H9 (cell line): ENCODE measurements at regions not wholly inside any gene's neighbourhood (a gene's known extent, or its start where the extent isn't known, plus 50 kb on each side); places are given as distances from the start of the nearest gene placed in this dataset. TPM values are rescaled to one million over a fixed set of nuclear protein-coding genes. Genes with fewer than 3 reads are reported as not detected.

Source experiments
- DNase-seq: peaks from one replicate; pipeline ENCODE4 v3.0.0-alpha.2; 2017
- H2AFZ ChIP-seq: one replicate; pipeline ENCODE4 v1.6.1; 2013; ENCODE audit warnings: mild to moderate bottlenecking, low read length, control low read depth, moderate library complexity
- H2AK5ac ChIP-seq: 2 replicates; pipeline ENCODE4 v1.6.1; 2013; ENCODE audit warnings: low read length, control low read depth, mixed read lengths; ENCODE audit not compliant: insufficient read length
- H2BK120ac ChIP-seq: one replicate; pipeline ENCODE4 v1.6.1; 2013; ENCODE audit warnings: low read depth, mild to moderate bottlenecking, low read length, control low read depth, inconsistent platforms; ENCODE audit not compliant: poor library complexity, severe bottlenecking
- H2BK12ac ChIP-seq: 2 replicates; pipeline ENCODE4 v1.6.1; 2013; ENCODE audit warnings: low read length, control low read depth, mixed read lengths, low read depth; ENCODE audit not compliant: insufficient read length
- H2BK15ac ChIP-seq: 2 replicates; pipeline ENCODE4 v1.6.1; 2013; ENCODE audit warnings: low read depth, low read length, control low read depth
- H2BK20ac ChIP-seq: one replicate; pipeline ENCODE4 v1.6.1; 2013; ENCODE audit warnings: low read depth, mild to moderate bottlenecking, low read length, control low read depth, inconsistent platforms; ENCODE audit not compliant: poor library complexity, severe bottlenecking
- H2BK5ac ChIP-seq: 2 replicates; pipeline ENCODE4 v1.6.1; 2013; ENCODE audit warnings: low read length, control low read depth, mixed read lengths; ENCODE audit not compliant: insufficient read length
- H3K14ac ChIP-seq: 2 replicates; pipeline ENCODE4 v1.6.1; 2013; ENCODE audit warnings: low read length, control low read depth; ENCODE audit not compliant: insufficient read depth
- H3K18ac ChIP-seq: 2 replicates; pipeline ENCODE4 v1.6.1; 2013; ENCODE audit warnings: low read depth, mild to moderate bottlenecking, mixed read lengths, low read length, control low read depth; ENCODE audit not compliant: insufficient read length
- H3K23ac ChIP-seq: 2 replicates; pipeline ENCODE4 v1.6.1; 2013; ENCODE audit warnings: low read length, control low read depth, mixed read lengths, low read depth; ENCODE audit not compliant: insufficient read length
- H3K23me2 ChIP-seq: 2 replicates; pipeline ENCODE4 v1.6.1; 2013; ENCODE audit warnings: low read depth, mild to moderate bottlenecking, mixed read lengths, low read length, control low read depth; ENCODE audit not compliant: insufficient read length, poor library complexity, severe bottlenecking
- H3K27ac ChIP-seq: 2 replicates; pipeline ENCODE4 v1.5.1; 2013; ENCODE audit warnings: low read length, control low read depth, mixed read lengths, low read depth; ENCODE audit not compliant: insufficient read length
- H3K27me3 ChIP-seq: 2 replicates; pipeline ENCODE4 v1.6.1; 2013; ENCODE audit warnings: low read length, control low read depth, inconsistent platforms; ENCODE audit not compliant: insufficient read depth
- H3K4ac ChIP-seq: 2 replicates; pipeline ENCODE4 v1.6.1; 2013; ENCODE audit warnings: low read depth, mild to moderate bottlenecking, control low read depth, inconsistent platforms, low read length, moderate library complexity
- H3K4me1 ChIP-seq: 2 replicates; pipeline ENCODE4 v1.6.1; 2013; ENCODE audit warnings: low read length, control low read depth, inconsistent platforms; ENCODE audit not compliant: insufficient read depth
- H3K4me2 ChIP-seq: 2 replicates; pipeline ENCODE4 v1.6.1; 2013; ENCODE audit warnings: low read length, control low read depth, mixed read lengths; ENCODE audit not compliant: insufficient read length, insufficient read depth
- H3K56ac ChIP-seq: 2 replicates; pipeline ENCODE4 v1.6.1; 2013; ENCODE audit warnings: low read depth, mild to moderate bottlenecking, mixed read lengths, low read length, control low read depth; ENCODE audit not compliant: insufficient read length
- H3K79me1 ChIP-seq: 2 replicates; pipeline ENCODE4 v1.6.1; 2013; ENCODE audit warnings: low read depth, mild to moderate bottlenecking, moderate library complexity, low read length, control low read depth, inconsistent platforms; ENCODE audit not compliant: insufficient read depth, poor library complexity, severe bottlenecking
- H3K79me2 ChIP-seq: 2 replicates; pipeline ENCODE4 v1.6.1; 2013; ENCODE audit warnings: low read length, control low read depth, inconsistent platforms; ENCODE audit not compliant: insufficient read depth
- H3K9ac ChIP-seq: 2 replicates; pipeline ENCODE4 v1.6.1; 2013; ENCODE audit warnings: low read length, control low read depth, mixed read lengths; ENCODE audit not compliant: insufficient read length; ENCODE audit errors: extremely low read depth
- H3K9me3 ChIP-seq: one replicate; pipeline ENCODE4 v1.6.1; 2013; ENCODE audit warnings: low read depth, low read length, inconsistent platforms; ENCODE audit not compliant: control insufficient read depth
- H3T11ph ChIP-seq: one replicate; pipeline ENCODE4 v1.6.1; 2013; ENCODE audit warnings: mild to moderate bottlenecking, low read length, control low read depth, inconsistent platforms
- H4K20me1 ChIP-seq: one replicate; pipeline ENCODE4 v1.6.1; 2013; ENCODE audit not compliant: control insufficient read depth, insufficient read length, insufficient read depth
- H4K5ac ChIP-seq: 2 replicates; pipeline ENCODE4 v1.6.1; 2013; ENCODE audit warnings: low read depth, mild to moderate bottlenecking, mixed read lengths, low read length, control low read depth; ENCODE audit not compliant: insufficient read length
- H4K8ac ChIP-seq: replicated peaks from 2 replicates; pipeline ENCODE4 v1.6.1; 2013; ENCODE audit warnings: low read length, control low read depth, mixed read lengths, low read depth; ENCODE audit not compliant: insufficient read length
- H4K91ac ChIP-seq: 2 replicates; pipeline ENCODE4 v1.6.1; 2013; ENCODE audit warnings: low read depth, mild to moderate bottlenecking, moderate library complexity, mixed read lengths, low read length, control low read depth; ENCODE audit not compliant: insufficient read length
- H3K27ac Mint-ChIP-seq, 3 experiments: 2 replicates in 2 of 3; 3 replicates in 1 of 3; pipeline ENCODE4 v1.8.0; 2020 to 2021; ENCODE audit warnings: mixed read lengths in 3 of 3, mild to moderate bottlenecking in 1 of 3, moderate library complexity in 1 of 3
- H3K27me3 Mint-ChIP-seq: 2 replicates; pipeline ENCODE4 v1.8.0; 2021; ENCODE audit warnings: low read depth, mild to moderate bottlenecking, moderate library complexity, mixed read lengths
- H3K36me3 Mint-ChIP-seq, 3 experiments: 2 replicates in 2 of 3; 3 replicates in 1 of 3; pipeline ENCODE4 v1.8.0; 2020 to 2021; ENCODE audit warnings: low read depth in 3 of 3, mixed read lengths in 3 of 3; ENCODE audit not compliant: insufficient read depth in 1 of 3
- H3K4me1 Mint-ChIP-seq, 2 experiments: 2 replicates each; pipeline ENCODE4 v1.8.0; 2020; ENCODE audit warnings: mixed read lengths in 2 of 2
- H3K4me3 Mint-ChIP-seq, 2 experiments: 2 replicates in 1 of 2; 3 replicates in 1 of 2; pipeline ENCODE4 v1.8.0; 2020 to 2021; ENCODE audit warnings: mild to moderate bottlenecking in 2 of 2, mixed read lengths in 2 of 2, moderate library complexity in 1 of 2
- H3K9me3 Mint-ChIP-seq, 2 experiments: 2 replicates in 1 of 2; 3 replicates in 1 of 2; pipeline ENCODE4 v1.8.0; 2020; ENCODE audit warnings: mild to moderate bottlenecking in 2 of 2, mixed read lengths in 2 of 2, moderate library complexity in 1 of 2
- CTCF ChIP-seq: fragments of 200-600 bp; sonication (generic); conservative IDR thresholded peaks from 3 replicates; pipeline ENCODE4 v1.8.0; 2021; ENCODE audit warnings: antibody characterized with exemption, mild to moderate bottlenecking
- WGBS: extraction: QIAGEN DNeasy Blood & Tissue Kit; methylation state at CpG from one replicate; pipeline ENCODE4 v1.1.7; 2013; ENCODE audit warnings: missing lambda C conversion rate, low lambda C conversion rate, mixed read lengths; ENCODE audit not compliant: insufficient read length; ENCODE audit errors: extremely low coverage; 5-methylcytosine and 5-hydroxymethylcytosine counted together
- microRNA-seq: library from miRNA; unstranded; fragments of <30 nt; microRNA quantifications from one replicate; pipeline ENCODE4, GENCODE V29; 2020; ENCODE audit warnings: borderline microRNAs expressed

- Histone ChIP-seq H3K27ac (no peak overlapping the region), H3K4ac (no peak overlapping the region), H3K9me3 (no peaks in the 10 kb centered on the region), H2BK12ac (no peak overlapping the region), H2BK20ac (no peak overlapping the region), H3K56ac (no peak overlapping the region), H4K5ac (no peak overlapping the region), H3K14ac (no peak overlapping the region), H3K79me2 (no peaks in the 10 kb centered on the region), H3K27me3 (no peaks in the 10 kb centered on the region), H3K4me2 (no peak overlapping the region), H3K23ac (no peak overlapping the region), H4K20me1 (no peaks in the 10 kb centered on the region), H3K9ac (no peak overlapping the region), H2BK5ac (no peak overlapping the region), H3K4me1 (no peaks in the 10 kb centered on the region; the same call in 1 of the 2 replicates), H2BK120ac (no peak overlapping the region), H4K91ac (no peak overlapping the region), H3K18ac (no peak overlapping the region), H2BK15ac (no peak overlapping the region), H4K8ac (no peak overlapping the region), H3K79me1 (no peaks in the 10 kb centered on the region), H3T11ph (no peak overlapping the region), H2AK5ac (no peak overlapping the region), H2AFZ (no peak overlapping the region), H3K23me2 (no peaks in the 10 kb centered on the region)
- WGBS = no CpG with 5 or more reads among the region's 4 CpGs
- H3K9me3 Mint-ChIP-seq = no peaks in the 10 kb centered on the region
- H3K4me3 Mint-ChIP-seq = no peak overlapping the region
- H3K36me3 Mint-ChIP-seq = no peaks in the 10 kb centered on the region; a peak in 1 of 7 replicates
- DNase-seq = no peak
- TF ChIP-seq CTCF = no peak
- H3K27ac Mint-ChIP-seq = no peak overlapping the region
- H3K27me3 Mint-ChIP-seq = peaks cover 17% of the 10 kb centered on the region
- peaks cover 8 to 10% of the 10 kb centered on the region in 2 experiments for H3K4me1 Mint-ChIP-seq
Observed at GRCh38 chr17:77908501-77908900, 50.0 kb upstream of the TNRC6C start.

Small RNA genes in the stretch of these regions (microRNA-seq; reads per million reads assigned to microRNA genes)
- not detected for gene MIR4316
